ENCODE measurements at regions not wholly inside any gene's neighbourhood (a gene's known extent, or its start where the extent isn't known, plus 50 kb on each side); places are given as distances from the start of the nearest gene placed in this dataset.

GRCh38 chr3:72517921-72518424 lies 330.3 kb downstream of the SHQ1 start:
- TF ChIP-seq CTCF (IDR thresholded peaks at IDR 0.05; ENCODE audit: extremely low read depth in 1 of 2, insufficient read depth in 1 of 2, low read depth in 1 of 2, low read length in 2 of 2) = no peak
- TF ChIP-seq MYC (IDR thresholded peaks at IDR 0.05; ENCODE audit: low read depth, low read length) = no peak
- TF ChIP-seq POLR2A (IDR thresholded peaks at IDR 0.05; ENCODE audit: low read depth, low read length) = no peak
- no peak for TF ChIP-seq GATA2 (IDR thresholded peaks at IDR 0.05; ENCODE audit: insufficient read depth, insufficient read length, low read depth, low read length)
- TF ChIP-seq JUN (IDR thresholded peaks at IDR 0.05; ENCODE audit: borderline replicate concordance, insufficient read depth, insufficient read length, low read depth) = no peak
- no peak for TF ChIP-seq MAX (IDR thresholded peaks at IDR 0.05; ENCODE audit: insufficient read depth, insufficient read length)
- TF ChIP-seq POLR2AphosphoS5 (IDR thresholded peaks at IDR 0.05; ENCODE audit: insufficient read depth, low read depth, low read length) = no peak

Measured in endothelial cell of umbilical vein (primary cell).